OCI-LY3 (cell line): ENCODE measurements at regions not wholly inside any gene's neighbourhood (a gene's known extent, or its start where the extent isn't known, plus 50 kb on each side); places are given as distances from the start of the nearest gene placed in this dataset.
"Not testable (repeated sequence)": the region's sequence is repeated elsewhere in the genome, so short reads cannot be mapped to it uniquely, and the experiment has no call there.

Source experiments
- CTCF ChIP-seq: fragments of 200-600, 300-600 bp; sonication (generic); IDR thresholded peaks from 2 replicates; pipeline ENCODE4 v1.5.1; 2014; ENCODE audit warnings: antibody characterized with exemption, low read length, low read depth
- EZH2phosphoT487 ChIP-seq: fragments of 200-600 bp; shearing (Covaris generic); IDR thresholded peaks from 2 replicates; pipeline ENCODE4 v1.6.1; 2018; ENCODE audit warnings: antibody characterized with exemption, mixed run types, low read depth

GRCh38 chr7:66573782-66574495, 54.7 kb upstream of the KCTD7 start:
- TF ChIP-seq CTCF, EZH2phosphoT487: not testable (repeated sequence)
